Ovary (tissue), 7 donors: ENCODE measurements at regions not wholly inside any gene's neighbourhood (a gene's known extent, or its start where the extent isn't known, plus 50 kb on each side); places are given as distances from the start of the nearest gene placed in this dataset.

Experiments used
- DNase-seq, 5 donors: peaks; one replicate each; pipeline ENCODE4 v3.0.0-alpha.2; 2019 to 2020
- H3K27ac ChIP-seq, 2 donors: fragments of 200-600 bp; one replicate each; pipeline versions ENCODE4 v1.5.1 to v1.8.0; 2019 to 2022
- H3K27me3 ChIP-seq: fragments of 200-600 bp; one replicate; pipeline ENCODE4 v1.8.0; 2022
- H3K36me3 ChIP-seq: fragments of 200-600 bp; sonication (generic); one replicate; pipeline ENCODE4 v1.5.1; 2019
- H3K4me1 ChIP-seq: one replicate; pipeline ENCODE4 v1.8.1; 2013; ENCODE audit warnings: mild to moderate bottlenecking, moderate library complexity; ENCODE audit not compliant: insufficient read depth
- H3K4me3 ChIP-seq: fragments of 200-600 bp; sonication (generic); one replicate; pipeline ENCODE4 v1.5.1; 2017
- H3K9me3 ChIP-seq, 2 donors: fragments of 200-600 bp in 1 of 2; sonication (generic) in 1 of 2; one replicate each; pipeline versions ENCODE4 v1.5.1 to v1.8.1; 2013 to 2019; ENCODE audit warnings: mild to moderate bottlenecking in 1 of 2, moderate library complexity in 1 of 2
- EP300 ChIP-seq: sonication (generic); formaldehyde crosslinking; IDR thresholded peaks from one replicate; pipeline ENCODE4 v1.6.1; 2017; ENCODE audit warnings: antibody characterized with exemption
- POLR2A ChIP-seq: fragments of 450-650 bp; IDR thresholded peaks from one replicate; pipeline ENCODE4 v1.6.1; 2017; ENCODE audit warnings: antibody characterized with exemption, mild to moderate bottlenecking, moderate library complexity
- WGBS, 3 donors: extraction: QIAGEN DNeasy Blood & Tissue Kit in 1 of 3; methylation state at CpG; one replicate each; pipeline versions ENCODE4 v1.1.5 to v1.1.7; 2013 to 2017; 5-methylcytosine and 5-hydroxymethylcytosine counted together
- intact Hi-C, 4 donors: fragments of 100-400 bp; cut with DNase I; formaldehyde crosslinking; loops; one replicate each; pipeline versions ENCODE4 v1.11.0 to v1.15.1; 2022 to 2023
- TF ChIP-seq, protein P1 (sequence below), 3 donors: fragments of 450-650 bp in 2 of 3; fragments of 200-600 bp in 1 of 3; IDR thresholded peaks; one replicate each; pipeline versions ENCODE4 v1.5.1 to v1.8.0; 2016 to 2022; ENCODE audit warnings: antibody characterized with exemption in 3 of 3, mild to moderate bottlenecking in 1 of 3
- donor health status: DM: no; HTN: no; CAD: no; lungs with moderate emphysema.
- donor health status: DM: no; HTN: no; CAD: no.
- donor health status: Bipolar disorder and iron deficiency.
- donor health status: DM: no; HTN: no; CAD: no.
- donor health status: DM: yes; HTN: yes; CAD: no.

DNA sequence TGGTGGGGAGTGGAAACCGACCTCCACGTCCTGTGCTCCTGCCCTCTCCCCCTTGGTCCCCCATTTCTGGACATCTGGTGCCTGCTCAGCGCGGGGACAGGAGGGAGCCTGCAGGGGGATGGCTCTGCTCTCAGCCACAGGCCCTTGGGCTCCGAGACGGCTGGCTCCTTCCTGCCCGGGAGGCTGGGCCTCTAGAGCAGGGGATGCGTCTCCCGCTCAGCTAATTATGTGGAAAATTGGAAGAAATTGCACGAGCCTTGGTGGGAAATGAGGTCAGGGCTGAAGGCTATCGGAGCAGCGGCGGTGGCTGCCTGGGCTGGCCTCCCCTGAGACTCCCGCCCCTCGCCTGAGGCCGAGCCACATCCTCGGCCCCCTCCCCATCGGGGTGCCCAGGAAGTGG, 154.6 kb upstream of the CIBAR2 start:
- no peaks in the 10 kb centered on the region for H3K36me3 ChIP-seq
- H3K4me3 ChIP-seq = no peak overlapping the region
- no peak overlapping the region for H3K27ac ChIP-seq
- WGBS, 3 donors = 62 to 75% (median 65%) methylated on average over 18 of the region's 18 CpGs
- TF ChIP-seq EP300 (no peak), POLR2A (no peak)
- TF ChIP-seq, protein P1, sequence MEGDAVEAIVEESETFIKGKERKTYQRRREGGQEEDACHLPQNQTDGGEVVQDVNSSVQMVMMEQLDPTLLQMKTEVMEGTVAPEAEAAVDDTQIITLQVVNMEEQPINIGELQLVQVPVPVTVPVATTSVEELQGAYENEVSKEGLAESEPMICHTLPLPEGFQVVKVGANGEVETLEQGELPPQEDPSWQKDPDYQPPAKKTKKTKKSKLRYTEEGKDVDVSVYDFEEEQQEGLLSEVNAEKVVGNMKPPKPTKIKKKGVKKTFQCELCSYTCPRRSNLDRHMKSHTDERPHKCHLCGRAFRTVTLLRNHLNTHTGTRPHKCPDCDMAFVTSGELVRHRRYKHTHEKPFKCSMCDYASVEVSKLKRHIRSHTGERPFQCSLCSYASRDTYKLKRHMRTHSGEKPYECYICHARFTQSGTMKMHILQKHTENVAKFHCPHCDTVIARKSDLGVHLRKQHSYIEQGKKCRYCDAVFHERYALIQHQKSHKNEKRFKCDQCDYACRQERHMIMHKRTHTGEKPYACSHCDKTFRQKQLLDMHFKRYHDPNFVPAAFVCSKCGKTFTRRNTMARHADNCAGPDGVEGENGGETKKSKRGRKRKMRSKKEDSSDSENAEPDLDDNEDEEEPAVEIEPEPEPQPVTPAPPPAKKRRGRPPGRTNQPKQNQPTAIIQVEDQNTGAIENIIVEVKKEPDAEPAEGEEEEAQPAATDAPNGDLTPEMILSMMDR (IDR thresholded peaks at IDR 0.05) = no peak
- H3K27me3 ChIP-seq = no peaks in the 10 kb centered on the region
- H3K4me1 ChIP-seq = peaks cover 2% of the 10 kb centered on the region
- DNase-seq = no peak
- H3K9me3 ChIP-seq = no peaks in the 10 kb centered on the region
- intact Hi-C loops = no loop called here

DNA sequence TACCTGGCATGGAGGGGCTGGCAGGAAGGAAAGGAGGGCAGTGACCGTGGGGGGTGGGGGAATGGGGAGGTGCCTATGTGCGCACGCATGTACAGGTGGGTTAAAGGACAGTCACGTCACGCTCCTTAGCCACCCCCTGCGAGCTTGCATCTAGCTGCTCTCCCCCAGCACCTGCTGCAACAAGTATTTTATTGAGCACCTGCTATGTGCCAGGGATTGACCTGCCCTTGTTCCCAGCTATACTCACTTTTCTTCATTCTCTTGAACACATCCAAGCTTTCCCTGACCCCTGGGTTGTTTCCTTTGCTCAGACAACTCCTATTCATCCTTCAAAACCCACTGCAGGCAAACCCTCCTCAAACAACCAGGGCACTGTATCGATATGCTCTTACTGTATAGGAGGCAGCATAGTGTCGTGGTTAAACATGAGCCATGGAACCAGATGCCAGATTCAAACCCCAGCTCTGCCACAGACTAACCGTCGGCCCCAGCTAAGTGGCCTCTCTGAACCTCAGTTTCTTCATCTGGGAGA, 155.2 kb upstream of the CIBAR2 start:
- intact Hi-C loops = no loop called here
- no peaks in the 10 kb centered on the region for H3K36me3 ChIP-seq
- H3K27ac ChIP-seq = no peak overlapping the region
- H3K4me3 ChIP-seq = no peak overlapping the region
- WGBS, 3 donors = 95 to 96% (median 96%) methylated on average over 10 of the region's 10 CpGs
- H3K27me3 ChIP-seq = no peaks in the 10 kb centered on the region
- TF ChIP-seq EP300 = no peak
- no peak for TF ChIP-seq POLR2A
- TF ChIP-seq, protein P1 (IDR thresholded peaks at IDR 0.05) = no peak
- H3K4me1 ChIP-seq = peaks cover 2% of the 10 kb centered on the region
- H3K9me3 ChIP-seq = no peaks in the 10 kb centered on the region
- no peak for DNase-seq

DNA sequence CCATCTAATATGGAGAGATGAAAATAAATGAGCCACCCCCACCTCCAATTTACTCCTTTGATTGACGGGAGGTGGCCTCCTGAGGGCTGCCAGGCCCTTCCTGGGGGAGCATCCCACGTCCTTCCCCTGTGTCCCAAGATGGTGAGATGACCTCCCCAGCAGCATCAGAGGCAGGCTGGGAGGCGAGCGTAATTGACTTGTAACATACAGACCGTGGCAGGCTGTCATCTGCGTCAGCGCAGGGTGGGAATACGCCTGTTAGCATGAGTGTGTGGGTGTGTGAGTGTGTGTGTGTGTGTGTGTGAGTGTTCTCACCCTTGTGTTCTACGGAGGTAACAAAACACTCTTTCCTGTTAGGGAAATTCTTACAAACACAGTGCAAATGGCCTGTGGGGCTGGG, 156.9 kb upstream of the CIBAR2 start:
- no peaks in the 10 kb centered on the region for H3K9me3 ChIP-seq
- H3K4me1 ChIP-seq = peaks cover 2% of the 10 kb centered on the region
- no peak overlapping the region for H3K27ac ChIP-seq
- no peaks in the 10 kb centered on the region for H3K27me3 ChIP-seq
- 76 to 93% (median 92%) methylated on average over 9 of the region's 9 CpGs for WGBS, 3 donors
- no peaks in the 10 kb centered on the region for H3K36me3 ChIP-seq
- DNase-seq = no peak
- no peak overlapping the region for H3K4me3 ChIP-seq
- no peak for TF ChIP-seq EP300
- TF ChIP-seq POLR2A = no peak
- TF ChIP-seq, protein P1 (IDR thresholded peaks at IDR 0.05) = no peak
- intact Hi-C loops = no loop called here

DNA sequence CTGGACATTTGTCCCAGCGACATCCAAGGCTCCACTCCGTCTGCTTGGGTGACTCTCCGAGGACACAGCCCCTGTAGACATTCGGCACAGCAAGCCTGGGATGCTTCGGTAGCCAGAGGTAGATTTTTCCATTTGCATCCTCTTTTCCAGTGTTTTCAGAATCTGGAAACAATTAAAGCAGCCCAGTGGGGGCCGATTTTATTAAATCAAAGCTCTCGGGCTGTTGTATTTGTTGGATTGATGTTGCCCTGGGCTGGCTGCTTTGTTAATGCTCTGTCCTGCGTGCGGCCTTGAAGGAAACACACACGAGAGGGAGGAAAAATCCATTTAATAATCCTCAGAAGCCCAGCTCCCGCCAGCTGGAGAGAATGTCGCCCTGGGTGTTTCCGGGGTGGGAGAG, 158.1 kb upstream of the CIBAR2 start:
- H3K27me3 ChIP-seq = no peaks in the 10 kb centered on the region
- no peak overlapping the region for H3K4me3 ChIP-seq
- WGBS, 3 donors = 43 to 70% (median 58%) methylated on average over 13 of the region's 13 CpGs
- no peaks in the 10 kb centered on the region for H3K36me3 ChIP-seq
- no peak overlapping the region for H3K27ac ChIP-seq
- peaks cover 2% of the 10 kb centered on the region for H3K4me1 ChIP-seq
- H3K9me3 ChIP-seq = no peaks in the 10 kb centered on the region
- no peak for DNase-seq
- intact Hi-C loops = loop anchor here in 2 of 4 donors (5.0 to 10.0 kb wide), 2 partner anchors 344 to 447 kb away; partner anchors contain the start of gene GSE1 (in 1 of the 2)
- TF ChIP-seq, protein P1 (IDR thresholded peaks at IDR 0.05) = no peak
- TF ChIP-seq EP300 (no peak), POLR2A (no peak)
